ENCODE measurements at regions not wholly inside any gene's neighbourhood (a gene's known extent, or its start where the extent isn't known, plus 50 kb on each side); places are given as distances from the start of the nearest gene placed in this dataset.

- TF ChIP-seq POLR2AphosphoS5 (IDR thresholded peaks at IDR 0.05; ENCODE audit: low read depth, low read length) (no peak), MAX (IDR thresholded peaks at IDR 0.05) (no peak)
- TF ChIP-seq, protein P1, sequence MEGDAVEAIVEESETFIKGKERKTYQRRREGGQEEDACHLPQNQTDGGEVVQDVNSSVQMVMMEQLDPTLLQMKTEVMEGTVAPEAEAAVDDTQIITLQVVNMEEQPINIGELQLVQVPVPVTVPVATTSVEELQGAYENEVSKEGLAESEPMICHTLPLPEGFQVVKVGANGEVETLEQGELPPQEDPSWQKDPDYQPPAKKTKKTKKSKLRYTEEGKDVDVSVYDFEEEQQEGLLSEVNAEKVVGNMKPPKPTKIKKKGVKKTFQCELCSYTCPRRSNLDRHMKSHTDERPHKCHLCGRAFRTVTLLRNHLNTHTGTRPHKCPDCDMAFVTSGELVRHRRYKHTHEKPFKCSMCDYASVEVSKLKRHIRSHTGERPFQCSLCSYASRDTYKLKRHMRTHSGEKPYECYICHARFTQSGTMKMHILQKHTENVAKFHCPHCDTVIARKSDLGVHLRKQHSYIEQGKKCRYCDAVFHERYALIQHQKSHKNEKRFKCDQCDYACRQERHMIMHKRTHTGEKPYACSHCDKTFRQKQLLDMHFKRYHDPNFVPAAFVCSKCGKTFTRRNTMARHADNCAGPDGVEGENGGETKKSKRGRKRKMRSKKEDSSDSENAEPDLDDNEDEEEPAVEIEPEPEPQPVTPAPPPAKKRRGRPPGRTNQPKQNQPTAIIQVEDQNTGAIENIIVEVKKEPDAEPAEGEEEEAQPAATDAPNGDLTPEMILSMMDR (IDR thresholded peaks at IDR 0.05 in 2 of 3, conservative IDR thresholded peaks at IDR 0.05 in 1 of 3; ENCODE audit: borderline replicate concordance in 1 of 3, insufficient read depth in 1 of 3, low read depth in 2 of 3, low read length in 2 of 3) = no peak
Measured at GRCh38 chr7:17584822-17585221, 286.4 kb downstream of the AHR start.
